ENCODE measurements at regions not wholly inside any gene's neighbourhood (a gene's known extent, or its start where the extent isn't known, plus 50 kb on each side); places are given as distances from the start of the nearest gene placed in this dataset.

GRCh38 chr5:61252643-61252925, 79.5 kb upstream of the ZSWIM6 start:
- TF ChIP-seq CTCF (IDR thresholded peaks at IDR 0.05; ENCODE audit: borderline replicate concordance, extremely low read depth, insufficient read depth): no peak
- Histone ChIP-seq H3K9me3 (ENCODE audit: control insufficient read depth in 2 of 3, insufficient read depth in 1 of 3, low read length in 3 of 3) (peaks cover 0 to 3% (median 0%) of the 10 kb centered on the region in 3 donors), H3K4me3 (ENCODE audit: low read length in 3 of 3) (no peak overlapping the region), H3K9ac (ENCODE audit: low read length in 3 of 3) (no peak overlapping the region), H3K36me3 (ENCODE audit: control insufficient read depth in 2 of 3, insufficient read depth in 3 of 3, low read length in 3 of 3) (no peaks in the 10 kb centered on the region), H3K27ac (ENCODE audit: low read depth in 2 of 2, low read length in 2 of 2) (no peak overlapping the region), H3K4me1 (ENCODE audit: control insufficient read depth in 2 of 3, insufficient read depth in 2 of 3, low read depth in 1 of 3, low read length in 3 of 3) (peaks cover 0 to 12% (median 11%) of the 10 kb centered on the region in 3 donors), H3K27me3 (ENCODE audit: control insufficient read depth, insufficient read depth, low read length) (no peaks in the 10 kb centered on the region)
- FAIRE-seq (no peak), DNase-seq (no peak)
- intact Hi-C loops (cut with DNase I): no loop called here

- H3K4me1 ChIP-seq (ENCODE audit: control insufficient read depth in 2 of 3, insufficient read depth in 2 of 3, low read depth in 1 of 3, low read length in 3 of 3): peaks cover 0 to 12% (median 11%) of the 10 kb centered on the region in 3 donors
- DNase-seq (no peak), FAIRE-seq (no peak)
Observed at GRCh38 chr5:61253547-61253946, 78.5 kb upstream of the ZSWIM6 start.

GRCh38 chr5:61254969-61255555, 77.0 kb upstream of the ZSWIM6 start:
- H3K4me1 ChIP-seq (ENCODE audit: control insufficient read depth in 2 of 3, insufficient read depth in 2 of 3, low read depth in 1 of 3, low read length in 3 of 3): peaks cover 0 to 12% (median 11%) of the 10 kb centered on the region in 3 donors
- intact Hi-C loops (cut with DNase I): no loop called here
- no peaks in the 10 kb centered on the region for H3K9me3 ChIP-seq (ENCODE audit: control insufficient read depth in 2 of 3, insufficient read depth in 1 of 3, low read length in 3 of 3)
- H3K9ac ChIP-seq (ENCODE audit: low read length in 3 of 3): no peak overlapping the region
- FAIRE-seq: no peak
- DNase-seq: peak in 1 of 5 donors; percentile 14
- H3K36me3 ChIP-seq (ENCODE audit: control insufficient read depth in 2 of 3, insufficient read depth in 3 of 3, low read length in 3 of 3): no peaks in the 10 kb centered on the region
- H3K4me3 ChIP-seq (ENCODE audit: low read length in 3 of 3): no peak overlapping the region
- H3K27ac ChIP-seq (ENCODE audit: low read depth in 2 of 2, low read length in 2 of 2): no peak overlapping the region
- H3K27me3 ChIP-seq (ENCODE audit: control insufficient read depth, insufficient read depth, low read length): no peaks in the 10 kb centered on the region
- TF ChIP-seq CTCF (IDR thresholded peaks at IDR 0.05; ENCODE audit: borderline replicate concordance, extremely low read depth, insufficient read depth): no peak

More at GRCh38 chr5:61253547-61253946, 78.5 kb upstream of the ZSWIM6 start:
- H3K9ac ChIP-seq (ENCODE audit: low read length in 3 of 3): no peak overlapping the region
- no peaks in the 10 kb centered on the region for H3K36me3 ChIP-seq (ENCODE audit: control insufficient read depth in 2 of 3, insufficient read depth in 3 of 3, low read length in 3 of 3)
- no peak overlapping the region for H3K4me3 ChIP-seq (ENCODE audit: low read length in 3 of 3)
- no peaks in the 10 kb centered on the region for H3K27me3 ChIP-seq (ENCODE audit: control insufficient read depth, insufficient read depth, low read length)
- H3K9me3 ChIP-seq (ENCODE audit: control insufficient read depth in 2 of 3, insufficient read depth in 1 of 3, low read length in 3 of 3): peaks cover 0 to 3% (median 0%) of the 10 kb centered on the region in 3 donors
- no peak for TF ChIP-seq CTCF (IDR thresholded peaks at IDR 0.05; ENCODE audit: borderline replicate concordance, extremely low read depth, insufficient read depth)
- no peak overlapping the region for H3K27ac ChIP-seq (ENCODE audit: low read depth in 2 of 2, low read length in 2 of 2)
- intact Hi-C loops (cut with DNase I): no loop called here

GRCh38 chr5:61256474-61256873, 75.6 kb upstream of the ZSWIM6 start:
- DNase-seq: peak in 1 of 5 donors; percentile 79
- FAIRE-seq: no peak
- no peak overlapping the region for H3K27ac ChIP-seq (ENCODE audit: low read depth in 2 of 2, low read length in 2 of 2)

More at GRCh38 chr5:61256474-61256873, 75.6 kb upstream of the ZSWIM6 start:
- no peak for TF ChIP-seq CTCF (IDR thresholded peaks at IDR 0.05; ENCODE audit: borderline replicate concordance, extremely low read depth, insufficient read depth)
- H3K36me3 ChIP-seq (ENCODE audit: control insufficient read depth in 2 of 3, insufficient read depth in 3 of 3, low read length in 3 of 3): no peaks in the 10 kb centered on the region
- intact Hi-C loops (cut with DNase I): no loop called here
- H3K9me3 ChIP-seq (ENCODE audit: control insufficient read depth in 2 of 3, insufficient read depth in 1 of 3, low read length in 3 of 3): no peaks in the 10 kb centered on the region
- peaks cover 0 to 12% (median 11%) of the 10 kb centered on the region in 3 donors for H3K4me1 ChIP-seq (ENCODE audit: control insufficient read depth in 2 of 3, insufficient read depth in 2 of 3, low read depth in 1 of 3, low read length in 3 of 3)
- H3K9ac ChIP-seq (ENCODE audit: low read length in 3 of 3): no peak overlapping the region
- H3K4me3 ChIP-seq (ENCODE audit: low read length in 3 of 3): no peak overlapping the region
- no peaks in the 10 kb centered on the region for H3K27me3 ChIP-seq (ENCODE audit: control insufficient read depth, insufficient read depth, low read length)
